Neural cell (in vitro differentiated cells): ENCODE measurements at regions not wholly inside any gene's neighbourhood (a gene's known extent, or its start where the extent isn't known, plus 50 kb on each side); places are given as distances from the start of the nearest gene placed in this dataset.

ENCODE experiments used
- EP300 ChIP-seq: fragments of 450-650 bp; conservative IDR thresholded peaks from 2 replicates; pipeline ENCODE4 v1.6.1; 2014; ENCODE audit warnings: antibody characterized with exemption, mild to moderate bottlenecking, moderate library complexity; ENCODE audit not compliant: poor library complexity, severe bottlenecking
- EZH2 ChIP-seq: fragments of 200-600, 300-800 bp; shearing (Covaris generic), sonication (generic); IDR thresholded peaks from 2 replicates; pipeline ENCODE4 v1.6.1; 2014; ENCODE audit warnings: antibody characterized with exemption, low read length, borderline replicate concordance, mild to moderate bottlenecking; ENCODE audit not compliant: insufficient read depth, poor library complexity, severe bottlenecking
- MXI1 ChIP-seq: fragments of 450-650 bp; conservative IDR thresholded peaks from 2 replicates; pipeline ENCODE4 v1.6.1; 2014; ENCODE audit warnings: antibody characterized with exemption, mild to moderate bottlenecking; ENCODE audit not compliant: poor library complexity, severe bottlenecking
- POLR2AphosphoS5 ChIP-seq: IDR thresholded peaks from 2 replicates; pipeline ENCODE4 v1.6.1; 2012
- TF ChIP-seq, protein P1 (sequence below): fragments of 450-650 bp; IDR thresholded peaks from 2 replicates; pipeline ENCODE4 v1.5.1; 2014; ENCODE audit warnings: antibody characterized with exemption, mild to moderate bottlenecking, moderate library complexity; ENCODE audit not compliant: poor library complexity, severe bottlenecking
- TF ChIP-seq, protein P2 (sequence below): IDR thresholded peaks from 2 replicates; pipeline ENCODE4 v1.6.1; 2012; ENCODE audit warnings: borderline replicate concordance

DNA sequence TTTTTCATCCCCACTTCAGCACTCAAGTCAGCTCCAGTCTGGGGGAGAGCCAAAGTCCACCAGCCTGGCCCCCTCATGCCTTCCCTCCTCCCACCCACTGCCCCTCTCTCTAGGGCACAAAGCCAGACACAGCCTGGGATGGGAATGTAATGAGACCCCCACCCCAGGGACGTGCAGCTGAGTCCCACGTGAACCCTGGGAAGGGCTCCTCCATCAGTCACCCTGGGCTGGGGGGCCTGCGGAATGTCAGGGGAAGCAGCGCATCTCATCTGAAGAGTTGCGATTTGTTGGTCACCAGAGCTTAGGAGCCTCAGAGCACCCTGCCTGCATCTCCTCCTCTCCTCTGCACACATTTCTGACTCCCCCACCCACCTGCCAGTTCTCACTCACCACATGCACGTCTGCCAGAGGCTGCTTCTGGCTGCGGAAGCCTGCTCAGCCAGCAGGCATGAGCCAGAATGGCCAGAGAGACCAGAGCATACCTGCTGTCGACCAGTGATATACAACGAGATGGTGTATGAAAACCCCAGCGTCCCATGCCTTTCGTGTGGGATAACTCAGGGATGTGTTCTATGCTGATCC lies 167.1 kb upstream of the TOP1 start:
- TF ChIP-seq, protein P1, sequence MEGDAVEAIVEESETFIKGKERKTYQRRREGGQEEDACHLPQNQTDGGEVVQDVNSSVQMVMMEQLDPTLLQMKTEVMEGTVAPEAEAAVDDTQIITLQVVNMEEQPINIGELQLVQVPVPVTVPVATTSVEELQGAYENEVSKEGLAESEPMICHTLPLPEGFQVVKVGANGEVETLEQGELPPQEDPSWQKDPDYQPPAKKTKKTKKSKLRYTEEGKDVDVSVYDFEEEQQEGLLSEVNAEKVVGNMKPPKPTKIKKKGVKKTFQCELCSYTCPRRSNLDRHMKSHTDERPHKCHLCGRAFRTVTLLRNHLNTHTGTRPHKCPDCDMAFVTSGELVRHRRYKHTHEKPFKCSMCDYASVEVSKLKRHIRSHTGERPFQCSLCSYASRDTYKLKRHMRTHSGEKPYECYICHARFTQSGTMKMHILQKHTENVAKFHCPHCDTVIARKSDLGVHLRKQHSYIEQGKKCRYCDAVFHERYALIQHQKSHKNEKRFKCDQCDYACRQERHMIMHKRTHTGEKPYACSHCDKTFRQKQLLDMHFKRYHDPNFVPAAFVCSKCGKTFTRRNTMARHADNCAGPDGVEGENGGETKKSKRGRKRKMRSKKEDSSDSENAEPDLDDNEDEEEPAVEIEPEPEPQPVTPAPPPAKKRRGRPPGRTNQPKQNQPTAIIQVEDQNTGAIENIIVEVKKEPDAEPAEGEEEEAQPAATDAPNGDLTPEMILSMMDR: no peak
- TF ChIP-seq EP300: no peak
- no peak for TF ChIP-seq POLR2AphosphoS5
- TF ChIP-seq MXI1: no peak
- no peak for TF ChIP-seq EZH2
- TF ChIP-seq, protein P2, sequence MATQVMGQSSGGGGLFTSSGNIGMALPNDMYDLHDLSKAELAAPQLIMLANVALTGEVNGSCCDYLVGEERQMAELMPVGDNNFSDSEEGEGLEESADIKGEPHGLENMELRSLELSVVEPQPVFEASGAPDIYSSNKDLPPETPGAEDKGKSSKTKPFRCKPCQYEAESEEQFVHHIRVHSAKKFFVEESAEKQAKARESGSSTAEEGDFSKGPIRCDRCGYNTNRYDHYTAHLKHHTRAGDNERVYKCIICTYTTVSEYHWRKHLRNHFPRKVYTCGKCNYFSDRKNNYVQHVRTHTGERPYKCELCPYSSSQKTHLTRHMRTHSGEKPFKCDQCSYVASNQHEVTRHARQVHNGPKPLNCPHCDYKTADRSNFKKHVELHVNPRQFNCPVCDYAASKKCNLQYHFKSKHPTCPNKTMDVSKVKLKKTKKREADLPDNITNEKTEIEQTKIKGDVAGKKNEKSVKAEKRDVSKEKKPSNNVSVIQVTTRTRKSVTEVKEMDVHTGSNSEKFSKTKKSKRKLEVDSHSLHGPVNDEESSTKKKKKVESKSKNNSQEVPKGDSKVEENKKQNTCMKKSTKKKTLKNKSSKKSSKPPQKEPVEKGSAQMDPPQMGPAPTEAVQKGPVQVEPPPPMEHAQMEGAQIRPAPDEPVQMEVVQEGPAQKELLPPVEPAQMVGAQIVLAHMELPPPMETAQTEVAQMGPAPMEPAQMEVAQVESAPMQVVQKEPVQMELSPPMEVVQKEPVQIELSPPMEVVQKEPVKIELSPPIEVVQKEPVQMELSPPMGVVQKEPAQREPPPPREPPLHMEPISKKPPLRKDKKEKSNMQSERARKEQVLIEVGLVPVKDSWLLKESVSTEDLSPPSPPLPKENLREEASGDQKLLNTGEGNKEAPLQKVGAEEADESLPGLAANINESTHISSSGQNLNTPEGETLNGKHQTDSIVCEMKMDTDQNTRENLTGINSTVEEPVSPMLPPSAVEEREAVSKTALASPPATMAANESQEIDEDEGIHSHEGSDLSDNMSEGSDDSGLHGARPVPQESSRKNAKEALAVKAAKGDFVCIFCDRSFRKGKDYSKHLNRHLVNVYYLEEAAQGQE: no peak
